HCT116 (cell line): ENCODE measurements at regions not wholly inside any gene's neighbourhood (a gene's known extent, or its start where the extent isn't known, plus 50 kb on each side); places are given as distances from the start of the nearest gene placed in this dataset.

ENCODE experiments used
- ATAC-seq: fragments of 200-7000 bp; cut with Tn5 transposase; 2 replicates; pipeline ENCODE4 v1.9.1; 2020; ENCODE audit warnings: mild to moderate bottlenecking, moderate library complexity
- BruUV-seq: library from RNA; stranded (reverse); fragments of 400-500 nt; replicated peaks from 2 replicates; lab custom pipeline; 2021; lab: Mats Ljungman, UMichigan
- CTCF ChIA-PET: fragments of 300-600 bp; sonication (Branson Sonifier 250); formaldehyde crosslinking; loops from one replicate; lab custom pipeline; 2021; ENCODE audit warnings: antibody characterized with exemption; lab: Charles Lee
- POLR2A ChIA-PET: fragments of 300-600, 350-600 bp; sonication (Branson Sonifier 250); formaldehyde crosslinking; loops from one replicate; lab custom pipeline; 2021; ENCODE audit warnings: antibody characterized with exemption; lab: Charles Lee
- RAD21 ChIA-PET, 2 experiments: fragments of 300-600 bp; sonication (Branson Sonifier 250); formaldehyde crosslinking; loops; one replicate each; lab custom pipeline; 2023; ENCODE audit warnings: low total read pairs in 2 of 2; ENCODE audit not compliant: uncharacterized antibody in 2 of 2, unreplicated experiment in 2 of 2, low non-redundant PET in 1 of 2; lab: Charles Lee
- DNase-seq: peaks from one replicate; pipeline ENCODE4 v3.0.0-alpha.2; 2010; ENCODE audit warnings: low read depth, low spot score
- H2AFZ ChIP-seq: fragments of 200-600 bp; shearing (Covaris generic), sonication (generic); 2 replicates; pipeline ENCODE4 v1.6.1; 2017; ENCODE audit warnings: low read depth, mixed run types, mixed read lengths, antibody characterized with exemption, low read length; ENCODE audit not compliant: poor library complexity, severe bottlenecking
- H3K27ac ChIP-seq: 2 replicates; pipeline ENCODE4 v1.5.1; 2012; ENCODE audit warnings: low read depth, low read length
- H3K27me3 ChIP-seq: fragments of 200-600 bp; sonication (generic); 2 replicates; pipeline ENCODE4 v1.6.1; 2016; ENCODE audit warnings: mixed run types, low read length, mixed read lengths; ENCODE audit not compliant: insufficient read depth
- H3K36me3 ChIP-seq, 2 experiments: fragments of 200-500 bp in 1 of 2; fragments of 200-600 bp in 1 of 2; sonication (Bioruptor generic) in 1 of 2; sonication (generic) in 1 of 2; 2 replicates each; pipeline versions ENCODE4 v1.5.1 to v1.6.1; 2014 to 2016; ENCODE audit warnings: low read length in 2 of 2, inconsistent platforms in 1 of 2, mixed read lengths in 1 of 2, mixed run types in 1 of 2; ENCODE audit not compliant: insufficient read depth in 2 of 2, control insufficient read depth in 1 of 2
- H3K4me1 ChIP-seq, 2 experiments: fragments of 200-600 bp in 1 of 2; sonication (generic) in 1 of 2; 2 replicates each; pipeline versions ENCODE4 v1.5.1 to v1.6.1; 2012 to 2017; ENCODE audit warnings: low read length in 2 of 2, inconsistent platforms in 1 of 2, mild to moderate bottlenecking in 1 of 2, mixed read lengths in 1 of 2, mixed run types in 1 of 2, moderate library complexity in 1 of 2; ENCODE audit not compliant: insufficient read depth in 2 of 2, control insufficient read depth in 1 of 2
- H3K4me2 ChIP-seq: fragments of 200-600 bp; sonication (generic); 2 replicates; pipeline ENCODE4 v1.6.1; 2017; ENCODE audit warnings: mixed run types, low read length, mixed read lengths
- H3K4me3 ChIP-seq, 2 experiments: fragments of 200-600 bp in 1 of 2; sonication (generic) in 1 of 2; replicated peaks in 1 of 2; 2 replicates each; pipeline ENCODE4 v1.5.1; 2011 to 2016; ENCODE audit warnings: low read length in 2 of 2, control low read depth in 1 of 2, low read depth in 1 of 2, mild to moderate bottlenecking in 1 of 2, mixed read lengths in 1 of 2, mixed run types in 1 of 2
- H3K79me2 ChIP-seq: fragments of 200-600 bp; sonication (generic); 2 replicates; pipeline ENCODE4 v1.6.1; 2017; ENCODE audit warnings: mild to moderate bottlenecking, mixed run types, low read length, moderate library complexity, mixed read lengths; ENCODE audit not compliant: insufficient read depth
- H3K9ac ChIP-seq: fragments of 200-600 bp; sonication (generic); 2 replicates; pipeline ENCODE4 v1.6.1; 2016; ENCODE audit warnings: low read length, mixed read lengths
- H3K9me2 ChIP-seq: fragments of 200-600 bp; sonication (generic), shearing (Covaris generic); 2 replicates; pipeline ENCODE4 v1.6.1; 2017; ENCODE audit warnings: mixed run types, mild to moderate bottlenecking, moderate library complexity; ENCODE audit not compliant: insufficient read depth
- H3K9me3 ChIP-seq, 2 experiments: fragments of 200-500 bp in 1 of 2; fragments of 200-600 bp in 1 of 2; sonication (Bioruptor generic) in 1 of 2; sonication (generic) in 1 of 2; 2 replicates each; pipeline ENCODE4 v1.6.1; 2014 to 2017; ENCODE audit warnings: low read length in 2 of 2, mixed read lengths in 2 of 2, inconsistent platforms in 1 of 2, low read depth in 1 of 2, mild to moderate bottlenecking in 1 of 2, mixed run types in 1 of 2, moderate library complexity in 1 of 2; ENCODE audit not compliant: control insufficient read depth in 1 of 2, insufficient read depth in 1 of 2
- H4K20me1 ChIP-seq: fragments of 200-600 bp; sonication (generic), shearing (Covaris generic); 2 replicates; pipeline ENCODE4 v1.6.1; 2017; ENCODE audit warnings: mixed run types, mild to moderate bottlenecking, moderate library complexity; ENCODE audit not compliant: insufficient read depth
- ATF3 ChIP-seq: IDR thresholded peaks from 2 replicates; pipeline ENCODE4 v1.6.1; 2012
- CTCF ChIP-seq, 3 experiments: fragments of 200-600 bp in 1 of 3; sonication (generic) in 1 of 3; IDR thresholded peaks in 2 of 3; conservative IDR thresholded peaks in 1 of 3; 2 replicates each; pipeline ENCODE4 v1.5.1; 2012 to 2017; ENCODE audit warnings: low read depth in 2 of 3, low read length in 2 of 3, antibody characterized with exemption in 1 of 3, borderline replicate concordance in 1 of 3, control low read depth in 1 of 3, mild to moderate bottlenecking in 1 of 3, mixed read lengths in 1 of 3, mixed run types in 1 of 3, moderate library complexity in 1 of 3; ENCODE audit not compliant: insufficient read depth in 1 of 3
- ELF1 ChIP-seq: IDR thresholded peaks from 2 replicates; pipeline ENCODE4 v1.6.1; 2012; ENCODE audit warnings: low read depth, borderline replicate concordance
- FOSL1 ChIP-seq: IDR thresholded peaks from 2 replicates; pipeline ENCODE4 v1.6.1; 2012; ENCODE audit warnings: low read depth
- POLR2A ChIP-seq: IDR thresholded peaks from 2 replicates; pipeline ENCODE4 v1.7.0; 2011; ENCODE audit warnings: borderline replicate concordance; ENCODE audit not compliant: insufficient read depth, insufficient read length; ENCODE audit errors: extremely low read depth
- POLR2AphosphoS5 ChIP-seq: IDR thresholded peaks from 2 replicates; pipeline ENCODE4 v1.6.1; 2011; ENCODE audit warnings: mild to moderate bottlenecking, low read depth, low read length, moderate library complexity
- YY1 ChIP-seq: IDR thresholded peaks from 2 replicates; pipeline ENCODE4 v1.6.1; 2011; ENCODE audit warnings: low read length, low read depth, moderate library complexity, mild to moderate bottlenecking; ENCODE audit not compliant: insufficient replicate concordance; ENCODE audit errors: extremely low read depth
- ZBTB33 ChIP-seq: IDR thresholded peaks from 2 replicates; pipeline ENCODE4 v1.6.1; 2011; ENCODE audit warnings: mild to moderate bottlenecking, low read length, moderate library complexity; ENCODE audit not compliant: insufficient replicate concordance; ENCODE audit errors: extremely low read depth
- ZNF274 ChIP-seq: fragments of 200-500 bp; sonication (Bioruptor generic); IDR thresholded peaks from 2 replicates; pipeline ENCODE4 v1.6.1; 2014; ENCODE audit warnings: mild to moderate bottlenecking, low read depth, low read length, inconsistent platforms
- intact Hi-C: fragments of 100-400 bp; cut with micrococcal nuclease; formaldehyde crosslinking; loops from 2 replicates; pipeline ENCODE4 v1.10.0; 2022

GRCh38 chr11:121358760-121359159, 66.2 kb downstream of the SC5D start:
- Histone ChIP-seq H3K9ac (no peak overlapping the region), H3K4me3 (no peak overlapping the region), H3K79me2 (no peaks in the 10 kb centered on the region), H2AFZ (no peak overlapping the region), H3K4me1 (no peaks in the 10 kb centered on the region), H3K4me2 (no peak overlapping the region), H3K27me3 (no peaks in the 10 kb centered on the region; the same call in 1 of the 2 replicates), H3K27ac (no peak overlapping the region), H4K20me1 (no peaks in the 10 kb centered on the region), H3K36me3 (no peaks in the 10 kb centered on the region), H3K9me2 (no peaks in the 10 kb centered on the region), H3K9me3 (no peaks in the 10 kb centered on the region)
- DNase-seq (no peak), ATAC-seq (no peak)
- no TSS peak for BruUV-seq
- ChIA-PET RAD21 (no interaction called here), CTCF (no interaction called here), POLR2A (no interaction called here)
- TF ChIP-seq ZBTB33 (no peak), YY1 (no peak), POLR2A (no peak), ELF1 (no peak), ATF3 (no peak), FOSL1 (no peak), POLR2AphosphoS5 (no peak), ZNF274 (no peak), CTCF (IDR thresholded peaks at IDR 0.05 in 2 of 3, conservative IDR thresholded peaks at IDR 0.05 in 1 of 3; ENCODE audit: borderline replicate concordance in 1 of 3, insufficient read depth in 1 of 3, low read depth in 2 of 3, low read length in 2 of 3) (no peak)
- intact Hi-C loops = no loop called here
